Activated CD8-positive, alpha-beta memory T cell treated with anti-CD3 and anti-CD28 coated beads for 36 hours (primary cell): ENCODE measurements at regions not wholly inside any gene's neighbourhood (a gene's known extent, or its start where the extent isn't known, plus 50 kb on each side); places are given as distances from the start of the nearest gene placed in this dataset.
"Not testable (repeated sequence)": the region's sequence is repeated elsewhere in the genome, so short reads cannot be mapped to it uniquely, and the experiment has no call there.

Source experiments
- CTCF ChIA-PET: fragments of 350-600 bp; sonication (Branson Sonifier 250); formaldehyde crosslinking; loops from one replicate; lab custom pipeline; 2021; ENCODE audit warnings: antibody characterized with exemption; lab: Charles Lee
- POLR2A ChIA-PET: fragments of 350-600 bp; sonication (Branson Sonifier 250); formaldehyde crosslinking; loops from one replicate; lab custom pipeline; 2021; ENCODE audit warnings: antibody characterized with exemption; lab: Charles Lee

DNA sequence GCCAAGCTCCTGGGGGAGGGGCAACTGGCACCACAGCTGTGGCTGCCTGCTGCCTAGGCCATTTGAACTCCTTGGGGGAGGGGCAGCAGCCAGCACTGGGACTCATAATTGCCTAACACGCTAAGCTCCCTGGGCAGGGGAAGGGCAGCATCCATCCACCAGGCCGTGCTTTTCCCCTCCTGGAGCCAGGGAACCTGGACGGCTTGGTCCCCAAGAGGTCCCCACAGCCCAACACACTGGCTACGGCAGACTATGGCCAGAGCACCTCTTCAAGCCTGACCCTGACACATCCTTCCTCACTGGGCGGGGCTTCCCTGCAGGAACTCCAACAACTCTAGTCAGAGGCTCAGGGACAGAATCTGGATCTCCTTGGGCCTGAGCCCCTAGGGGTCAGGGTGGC, 269.4 kb downstream of the RNF144B start:
- CTCF ChIA-PET: no interaction called here
- POLR2A ChIA-PET: no interaction called here

GRCh38 chr6:18659994-18660393, 272.8 kb downstream of the RNF144B start:
- POLR2A ChIA-PET, CTCF ChIA-PET: not testable (repeated sequence)

GRCh38 chr6:18663011-18663410, 275.9 kb downstream of the RNF144B start:
- ChIA-PET CTCF (no interaction called here), POLR2A (no interaction called here)

DNA sequence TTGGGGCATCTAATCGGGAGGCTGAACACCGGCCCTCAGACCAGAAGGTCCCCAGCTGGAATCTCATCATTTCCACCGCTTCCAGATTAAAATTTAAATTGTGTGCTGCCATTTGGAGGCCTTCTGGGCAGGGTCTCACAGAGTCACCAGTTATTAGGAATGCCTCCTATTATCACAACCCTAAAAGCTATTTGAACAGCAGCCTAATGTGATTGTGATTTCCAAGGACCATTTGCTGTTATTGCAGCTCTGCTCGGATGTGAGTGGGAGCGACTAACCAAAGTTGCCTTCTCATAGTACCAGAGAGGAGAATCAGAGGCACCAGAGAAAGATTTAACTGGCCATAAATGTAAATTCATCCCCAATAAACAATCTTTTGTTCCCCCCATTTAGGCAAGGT, 277.3 kb downstream of the RNF144B start:
- CTCF ChIA-PET: no interaction called here

DNA sequence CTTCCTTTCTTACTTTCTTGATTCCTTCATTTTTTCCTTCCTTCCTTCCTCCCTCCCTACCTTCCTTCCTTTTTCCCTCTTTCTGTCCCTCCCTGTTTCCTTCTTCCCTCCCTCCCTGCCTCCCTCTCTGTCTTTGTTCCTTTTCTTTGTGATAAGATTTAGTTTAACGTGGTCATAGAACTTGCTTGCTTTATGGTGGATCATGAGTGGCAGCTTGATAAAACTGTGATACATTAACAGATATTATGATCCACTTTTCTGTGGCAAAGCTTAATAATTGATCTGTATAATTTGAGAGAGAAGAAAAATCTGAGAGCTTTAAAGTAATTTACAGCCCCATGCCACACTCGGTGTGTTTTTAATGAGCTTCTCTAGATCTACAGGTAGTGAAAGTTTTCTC, 280.5 kb downstream of the RNF144B start:
- ChIA-PET POLR2A (no interaction called here), CTCF (no interaction called here)

More for the DNA sequence above, 277.3 kb downstream of the RNF144B start:
- POLR2A ChIA-PET: no interaction called here

- ChIA-PET POLR2A (no interaction called here), CTCF (no interaction called here)
These were observed 281.8 kb downstream of the RNF144B start for GRCh38 chr6:18668994-18669393.

DNA sequence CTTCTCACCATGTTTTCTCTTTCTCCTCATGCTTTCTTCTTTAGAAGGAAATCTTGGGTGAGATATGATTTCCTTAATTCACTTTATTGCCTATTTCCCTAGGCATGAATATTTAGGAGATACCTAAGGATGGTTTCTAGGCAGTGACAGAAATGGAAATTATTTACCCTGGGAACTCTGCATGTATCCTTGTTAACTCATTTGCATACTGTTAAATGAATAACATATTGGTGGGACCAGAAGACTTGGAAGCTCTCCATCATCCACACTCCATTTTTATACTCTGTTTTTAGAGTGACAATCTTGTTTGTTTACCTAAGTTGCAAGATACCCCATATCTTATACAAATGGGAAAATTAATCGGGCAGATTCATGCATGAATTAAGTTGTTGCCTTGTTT, 285.7 kb downstream of the RNF144B start:
- POLR2A ChIA-PET: no interaction called here

GRCh38 chr6:18674346-18674745, 287.2 kb downstream of the RNF144B start:
- ChIA-PET CTCF (no interaction called here), POLR2A (no interaction called here)

More for the DNA sequence above, 285.7 kb downstream of the RNF144B start:
- CTCF ChIA-PET: no interaction called here

GRCh38 chr6:18675881-18676280, 288.7 kb downstream of the RNF144B start:
- POLR2A ChIA-PET: no interaction called here
- CTCF ChIA-PET: no interaction called here

DNA sequence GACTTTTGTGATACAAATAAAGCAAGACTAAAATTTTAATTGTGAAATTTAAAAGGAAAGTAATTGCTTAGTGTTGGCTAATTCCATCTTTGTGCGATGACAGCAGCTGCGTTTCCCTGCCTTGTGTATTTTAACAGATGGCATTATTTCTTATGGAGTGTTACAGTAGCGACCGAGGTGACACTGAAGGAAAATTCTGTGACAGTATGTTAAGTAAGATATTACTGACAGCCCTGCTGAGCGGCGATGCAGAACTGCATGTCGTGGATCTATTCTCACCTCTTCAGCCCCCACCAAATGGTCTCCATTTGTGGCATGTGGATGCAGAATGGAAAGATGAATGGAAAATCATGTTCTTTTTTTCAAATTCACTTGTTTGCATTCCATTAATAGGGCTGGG, 289.4 kb downstream of the RNF144B start:
- ChIA-PET CTCF (no interaction called here), POLR2A (no interaction called here)

- ChIA-PET POLR2A (no interaction called here), CTCF (no interaction called here)
These were observed 293.7 kb downstream of the RNF144B start for GRCh38 chr6:18680842-18681241.

- POLR2A ChIA-PET: no interaction called here
- CTCF ChIA-PET: no interaction called here
These were observed 294.8 kb downstream of the RNF144B start for GRCh38 chr6:18681832-18682503.

- CTCF ChIA-PET: no interaction called here
- POLR2A ChIA-PET: no interaction called here
These were observed 297.2 kb downstream of the RNF144B start for GRCh38 chr6:18684343-18684742.

DNA sequence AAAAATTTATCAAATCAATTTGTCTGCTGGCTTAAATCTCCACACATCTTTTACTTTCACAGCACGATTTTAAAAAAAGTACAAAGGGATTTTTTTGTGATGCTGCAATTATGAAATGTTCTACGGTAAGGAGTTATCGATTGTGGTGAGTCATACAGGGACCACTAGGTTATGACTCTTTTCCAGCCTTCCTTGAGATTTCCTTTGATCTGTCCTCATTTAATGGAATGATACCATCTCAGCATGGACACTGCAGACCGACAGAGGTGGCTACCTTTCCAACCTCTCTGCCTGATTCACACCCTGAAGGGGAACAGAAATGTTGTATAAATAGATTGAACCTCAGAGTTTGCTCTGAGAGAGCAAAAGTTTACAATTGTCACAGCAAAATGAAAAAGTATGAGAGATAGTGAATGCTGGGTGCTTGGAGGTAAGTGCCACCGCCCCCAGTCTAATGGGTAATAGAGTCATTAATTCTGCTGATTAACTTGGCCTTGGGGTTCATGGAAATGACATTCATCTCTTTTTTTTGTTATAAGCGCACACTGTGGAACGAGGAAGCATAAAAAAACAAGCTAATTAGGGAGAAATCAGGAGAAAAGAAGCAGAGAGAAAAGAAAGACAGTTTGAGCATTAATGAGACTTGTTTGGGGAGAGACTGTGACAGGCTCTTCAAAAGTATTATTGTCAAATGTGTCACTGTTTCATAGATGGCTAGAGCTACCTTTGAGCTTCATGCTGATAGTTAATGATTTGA, 306.0 kb downstream of the RNF144B start:
- POLR2A ChIA-PET: no interaction called here
- CTCF ChIA-PET: no interaction called here

- POLR2A ChIA-PET: no interaction called here
These were observed 306.7 kb downstream of the RNF144B start for GRCh38 chr6:18693881-18694280.

GRCh38 chr6:18703546-18703945, 316.4 kb downstream of the RNF144B start:
- ChIA-PET CTCF (no interaction called here), POLR2A (no interaction called here)

More at GRCh38 chr6:18693881-18694280, 306.7 kb downstream of the RNF144B start:
- CTCF ChIA-PET: no interaction called here

GRCh38 chr6:18707714-18708439, 320.7 kb downstream of the RNF144B start:
- ChIA-PET CTCF (no interaction called here), POLR2A (no interaction called here)

GRCh38 chr6:18712595-18712994, 325.4 kb downstream of the RNF144B start:
- CTCF ChIA-PET: no interaction called here
- POLR2A ChIA-PET: no interaction called here

- ChIA-PET CTCF (no interaction called here), POLR2A (no interaction called here)
These were observed 332.9 kb downstream of the RNF144B start for GRCh38 chr6:18720075-18720474.

GRCh38 chr6:18724056-18724455, 336.9 kb downstream of the RNF144B start:
- CTCF ChIA-PET: no interaction called here
- POLR2A ChIA-PET: interaction anchor here (0.8 kb wide), 1 partner anchor 9 kb away, joined by 4 read pairs; no protein-coding TSS in a partner anchor
